ENCODE measurements at regions not wholly inside any gene's neighbourhood (a gene's known extent, or its start where the extent isn't known, plus 50 kb on each side); places are given as distances from the start of the nearest gene placed in this dataset.

- H3K27me3 ChIP-seq (ENCODE audit: insufficient read depth, low read length) = peaks cover 3% of the 10 kb centered on the region
- no peak for DNase-seq (ENCODE audit: insufficient read length, low spot score, missing footprints)
- no peaks in the 10 kb centered on the region for H4K20me1 ChIP-seq (ENCODE audit: insufficient read depth, low read length)
- no peaks in the 10 kb centered on the region for H3K79me2 ChIP-seq (ENCODE audit: insufficient read depth, low read length)
- H3K9me3 ChIP-seq (ENCODE audit: low read depth, low read length) = no peaks in the 10 kb centered on the region
- H2AFZ ChIP-seq (ENCODE audit: low read length) = no peak overlapping the region
- H3K36me3 ChIP-seq (ENCODE audit: insufficient read depth, low read length) = no peaks in the 10 kb centered on the region
- H3K27ac ChIP-seq (ENCODE audit: low read depth, low read length) = no peak overlapping the region
- no peak overlapping the region for H3K4me3 ChIP-seq (ENCODE audit: insufficient read depth, low read length)
- TF ChIP-seq CTCF (IDR thresholded peaks at IDR 0.05; ENCODE audit: extremely low read depth, low read depth, low read length) = no peak
- no peaks in the 10 kb centered on the region for H3K4me1 ChIP-seq (ENCODE audit: insufficient read depth, low read length)
- no peak overlapping the region for H3K4me2 ChIP-seq (ENCODE audit: insufficient read depth, low read length)
Observed at GRCh38 chr6:14372734-14373489, 255.3 kb downstream of the CD83 start.

- no peak overlapping the region for H3K4me3 ChIP-seq (ENCODE audit: insufficient read depth, low read length)
- no peaks in the 10 kb centered on the region for H3K9me3 ChIP-seq (ENCODE audit: low read depth, low read length)
- peaks cover 3% of the 10 kb centered on the region for H3K27me3 ChIP-seq (ENCODE audit: insufficient read depth, low read length)
- no peak overlapping the region for H3K27ac ChIP-seq (ENCODE audit: low read depth, low read length)
- no peaks in the 10 kb centered on the region for H4K20me1 ChIP-seq (ENCODE audit: insufficient read depth, low read length)
- no peak overlapping the region for H2AFZ ChIP-seq (ENCODE audit: low read length)
- DNase-seq (ENCODE audit: insufficient read length, low spot score, missing footprints) = no peak
- H3K4me1 ChIP-seq (ENCODE audit: insufficient read depth, low read length) = no peaks in the 10 kb centered on the region
- TF ChIP-seq CTCF (IDR thresholded peaks at IDR 0.05; ENCODE audit: extremely low read depth, low read depth, low read length) = no peak
- H3K4me2 ChIP-seq (ENCODE audit: insufficient read depth, low read length) = no peak overlapping the region
- no peaks in the 10 kb centered on the region for H3K36me3 ChIP-seq (ENCODE audit: insufficient read depth, low read length)
- H3K79me2 ChIP-seq (ENCODE audit: insufficient read depth, low read length) = no peaks in the 10 kb centered on the region
Observed at GRCh38 chr6:14373648-14374437, 256.3 kb downstream of the CD83 start.

- Histone ChIP-seq H3K4me2 (ENCODE audit: insufficient read depth, low read length) (no peak overlapping the region), H3K79me2 (ENCODE audit: insufficient read depth, low read length) (no peaks in the 10 kb centered on the region), H2AFZ (ENCODE audit: low read length) (no peak overlapping the region), H3K27me3 (ENCODE audit: insufficient read depth, low read length) (peaks cover 3% of the 10 kb centered on the region), H3K36me3 (ENCODE audit: insufficient read depth, low read length) (no peaks in the 10 kb centered on the region), H3K9me3 (ENCODE audit: low read depth, low read length) (no peaks in the 10 kb centered on the region), H4K20me1 (ENCODE audit: insufficient read depth, low read length) (no peaks in the 10 kb centered on the region), H3K4me1 (ENCODE audit: insufficient read depth, low read length) (no peaks in the 10 kb centered on the region), H3K27ac (ENCODE audit: low read depth, low read length) (no peak overlapping the region), H3K4me3 (ENCODE audit: insufficient read depth, low read length) (no peak overlapping the region)
- TF ChIP-seq CTCF (IDR thresholded peaks at IDR 0.05; ENCODE audit: extremely low read depth, low read depth, low read length) = no peak
- no peak for DNase-seq (ENCODE audit: insufficient read length, low spot score, missing footprints)
Observed at GRCh38 chr6:14375930-14376329, 258.4 kb downstream of the CD83 start.

- Histone ChIP-seq H3K27me3 (ENCODE audit: insufficient read depth, low read length) (peaks cover 8% of the 10 kb centered on the region), H3K4me1 (ENCODE audit: insufficient read depth, low read length) (no peaks in the 10 kb centered on the region), H3K79me2 (ENCODE audit: insufficient read depth, low read length) (no peaks in the 10 kb centered on the region), H4K20me1 (ENCODE audit: insufficient read depth, low read length) (no peaks in the 10 kb centered on the region), H2AFZ (ENCODE audit: low read length) (no peak overlapping the region), H3K4me3 (ENCODE audit: insufficient read depth, low read length) (no peak overlapping the region), H3K4me2 (ENCODE audit: insufficient read depth, low read length) (no peak overlapping the region), H3K27ac (ENCODE audit: low read depth, low read length) (no peak overlapping the region), H3K9me3 (ENCODE audit: low read depth, low read length) (no peaks in the 10 kb centered on the region), H3K36me3 (ENCODE audit: insufficient read depth, low read length) (no peaks in the 10 kb centered on the region)
- no peak for TF ChIP-seq CTCF (IDR thresholded peaks at IDR 0.05; ENCODE audit: extremely low read depth, low read depth, low read length)
- no peak for DNase-seq (ENCODE audit: insufficient read length, low spot score, missing footprints)
Observed at GRCh38 chr6:14379568-14379967, 262.0 kb downstream of the CD83 start.
